ENCODE measurements at regions not wholly inside any gene's neighbourhood (a gene's known extent, or its start where the extent isn't known, plus 50 kb on each side); places are given as distances from the start of the nearest gene placed in this dataset.
"Not testable (repeated sequence)": the region's sequence is repeated elsewhere in the genome, so short reads cannot be mapped to it uniquely, and the experiment has no call there.

GRCh38 chr4:22573198-22573597 is 57.3 kb upstream of the ADGRA3 start:
- DNase-seq (ENCODE audit: low spot score): peak; percentile 9

GRCh38 chr4:22573641-22574040 is 57.8 kb upstream of the ADGRA3 start:
- no peak for DNase-seq (ENCODE audit: low spot score)

- no peak for DNase-seq (ENCODE audit: low spot score)
Measured at GRCh38 chr4:22574424-22574823, 58.6 kb upstream of the ADGRA3 start.

- no peak for DNase-seq (ENCODE audit: low spot score)
Measured at GRCh38 chr4:22574880-22575279, 59.0 kb upstream of the ADGRA3 start.

GRCh38 chr4:22587253-22587652 is 71.4 kb upstream of the ADGRA3 start:
- DNase-seq (ENCODE audit: low spot score): no peak

DNA sequence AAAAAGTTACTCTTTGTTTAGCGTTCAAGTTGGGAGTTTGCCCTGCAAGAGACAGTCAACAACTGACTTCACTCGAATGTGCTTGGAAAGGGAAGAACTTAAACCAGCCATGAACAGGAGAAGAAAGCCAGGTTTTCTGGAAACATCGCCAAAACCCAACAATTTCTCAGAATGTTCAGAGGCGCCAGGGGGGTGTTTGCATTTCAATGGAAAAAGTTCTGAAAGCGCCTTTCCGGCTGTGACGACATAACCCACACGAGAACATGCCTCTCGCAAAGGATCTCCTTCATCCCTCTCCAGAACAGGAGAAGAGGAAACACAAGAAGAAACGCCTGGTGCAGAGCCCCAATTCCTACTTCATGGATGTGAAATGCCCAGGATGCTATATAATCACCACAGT is 78.1 kb upstream of the ADGRA3 start:
- DNase-seq (ENCODE audit: low spot score): no peak

DNA sequence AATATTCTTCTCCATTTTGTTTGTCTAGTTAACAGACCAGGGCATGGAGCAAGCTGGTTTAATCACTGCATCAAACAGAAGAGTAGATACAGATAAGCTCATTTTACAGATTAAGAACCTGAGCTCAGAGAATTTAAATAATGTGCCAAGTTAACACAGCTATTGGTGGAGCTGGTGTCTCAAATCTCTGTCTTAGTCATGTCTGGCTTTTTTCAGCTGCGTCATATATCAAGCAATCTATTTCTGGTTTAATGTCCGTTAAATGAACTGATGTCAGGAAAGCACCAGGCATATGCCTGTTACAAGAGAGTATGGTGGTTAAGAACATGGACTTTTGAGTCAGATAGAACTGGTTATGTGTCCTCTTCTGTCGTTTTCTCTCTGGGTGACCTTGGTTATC is 79.8 kb upstream of the ADGRA3 start:
- DNase-seq (ENCODE audit: low spot score): peak; percentile 3

GRCh38 chr4:22596409-22596808 is 80.5 kb upstream of the ADGRA3 start:
- no peak for DNase-seq (ENCODE audit: low spot score)

DNA sequence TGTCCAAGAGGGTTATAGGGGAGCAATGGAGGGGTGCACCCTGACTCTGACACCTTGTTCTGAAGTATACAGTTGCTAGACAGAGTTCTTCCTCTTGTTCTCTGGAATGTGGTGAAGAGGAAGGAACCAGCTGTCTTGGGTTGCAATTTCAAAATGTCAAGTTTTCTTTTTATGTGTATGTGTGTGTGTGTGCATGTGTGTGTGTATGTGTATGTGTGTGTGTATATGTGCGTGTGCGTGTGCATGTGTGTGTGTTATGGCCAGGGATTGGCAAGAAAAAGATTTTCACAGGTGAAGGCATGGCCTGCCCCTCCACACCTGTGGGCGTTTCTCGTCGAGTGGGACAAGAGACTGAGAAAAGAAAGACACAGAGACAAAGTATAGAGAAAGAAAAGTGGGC is 81.6 kb upstream of the ADGRA3 start:
- DNase-seq (ENCODE audit: low spot score): no peak

DNA sequence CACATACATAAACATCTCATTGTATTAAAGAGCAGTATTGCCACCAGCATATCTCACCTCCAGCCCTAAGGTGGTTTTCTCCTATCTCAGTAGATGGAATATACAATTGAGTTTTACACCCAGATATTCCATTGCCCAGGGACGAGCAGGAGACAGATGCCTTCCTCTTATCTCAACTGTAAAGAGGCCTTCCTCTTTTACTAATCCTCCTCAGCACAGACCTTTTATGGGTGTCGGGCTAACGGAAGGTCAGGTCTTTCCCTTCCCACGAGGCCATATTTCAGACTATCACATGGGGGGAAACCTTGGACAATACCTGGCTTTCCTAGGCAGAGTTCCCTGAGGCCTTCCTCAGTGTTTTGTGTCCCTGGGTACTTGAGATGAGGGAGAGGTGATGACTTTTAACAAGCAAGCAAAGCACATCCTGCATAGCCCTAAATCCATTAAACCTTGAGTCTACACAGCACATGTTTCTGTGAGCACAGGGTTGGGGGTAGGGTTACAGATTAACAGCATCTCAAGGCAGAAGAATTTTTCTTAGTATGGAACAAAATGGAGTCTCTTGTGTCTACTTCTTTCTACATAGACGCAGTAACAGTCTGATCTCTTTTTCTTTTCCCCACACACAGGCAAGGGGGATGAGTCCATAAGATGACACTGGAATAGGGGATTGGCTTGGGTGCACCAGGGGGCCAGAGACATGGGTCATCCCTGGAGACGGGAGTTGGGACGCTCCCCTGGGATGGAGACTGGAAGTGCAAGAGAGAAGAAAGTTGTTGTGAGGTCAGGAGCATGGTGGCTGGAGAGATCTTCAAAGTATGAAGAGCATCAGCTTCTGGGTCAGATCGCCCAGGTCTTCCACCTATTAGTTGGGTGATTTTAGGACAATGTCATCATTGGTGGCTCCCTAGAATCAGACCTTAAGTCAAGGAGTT is 82.5 kb upstream of the ADGRA3 start:
- not testable (repeated sequence) for DNase-seq (ENCODE audit: low spot score)

DNA sequence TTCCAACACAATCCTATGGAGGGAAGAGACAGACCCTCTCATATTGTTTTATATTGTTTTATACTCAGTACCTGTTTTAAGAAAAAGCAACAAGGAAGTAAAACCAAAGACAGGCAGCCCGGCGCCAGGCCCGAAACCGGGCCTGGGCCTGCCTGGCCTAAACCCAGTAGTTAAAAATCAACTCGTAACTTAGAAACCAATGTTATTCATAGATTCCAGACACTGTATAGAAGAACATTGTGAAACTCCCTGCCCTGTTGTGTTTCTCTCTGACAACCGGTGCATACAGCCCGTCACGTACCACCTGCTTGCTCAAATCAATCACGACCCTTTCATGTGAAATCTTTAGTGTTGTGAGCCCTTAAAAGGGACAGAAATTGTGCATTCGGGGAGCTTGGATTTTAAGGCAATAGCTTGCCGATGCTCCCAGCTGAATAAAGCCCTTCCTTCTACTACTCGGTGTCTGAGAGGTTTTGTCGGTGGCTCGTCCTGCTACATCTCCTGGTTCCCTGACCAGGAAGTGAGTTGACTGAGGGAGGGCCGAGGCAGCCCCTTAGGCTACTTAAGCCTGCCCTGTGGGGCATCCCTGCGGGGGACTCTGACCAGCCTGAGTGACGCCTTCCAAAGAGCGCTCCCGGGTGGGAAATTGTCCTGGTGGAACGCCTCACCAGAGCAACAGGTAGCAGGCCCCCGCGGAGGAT is 83.5 kb upstream of the ADGRA3 start:
- not testable (repeated sequence) for DNase-seq (ENCODE audit: low spot score)

GRCh38 chr4:22599929-22600432 is 84.1 kb upstream of the ADGRA3 start:
- not testable (repeated sequence) for DNase-seq (ENCODE audit: low spot score)

DNA sequence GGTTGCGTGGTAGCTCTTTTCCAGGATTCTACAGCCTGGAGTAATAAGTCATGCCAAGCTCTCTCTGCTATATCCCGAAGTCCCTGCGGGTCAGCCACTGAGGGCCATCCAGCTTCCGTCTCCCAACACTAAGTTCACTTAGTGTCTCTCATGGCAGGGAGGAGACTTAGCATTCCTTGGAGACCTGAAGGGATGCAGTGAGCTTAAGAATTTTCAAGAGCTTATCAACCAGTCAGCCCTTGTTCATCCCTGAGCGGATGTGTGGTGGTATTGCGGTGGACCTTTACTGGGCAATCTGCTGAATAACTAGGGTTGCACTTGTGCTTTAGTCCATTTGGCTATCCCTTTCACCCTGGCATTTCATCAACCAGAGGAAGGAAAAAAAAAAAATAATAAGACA is 85.8 kb upstream of the ADGRA3 start:
- not testable (repeated sequence) for DNase-seq (ENCODE audit: low spot score)

- peak; percentile 51 for DNase-seq (ENCODE audit: low spot score)
Measured at GRCh38 chr4:22607382-22607781, 85.4 kb upstream of the GBA3 start.

- not testable (repeated sequence) for DNase-seq (ENCODE audit: low spot score)
Measured at GRCh38 chr4:22609951-22610525, 82.7 kb upstream of the GBA3 start.

DNA sequence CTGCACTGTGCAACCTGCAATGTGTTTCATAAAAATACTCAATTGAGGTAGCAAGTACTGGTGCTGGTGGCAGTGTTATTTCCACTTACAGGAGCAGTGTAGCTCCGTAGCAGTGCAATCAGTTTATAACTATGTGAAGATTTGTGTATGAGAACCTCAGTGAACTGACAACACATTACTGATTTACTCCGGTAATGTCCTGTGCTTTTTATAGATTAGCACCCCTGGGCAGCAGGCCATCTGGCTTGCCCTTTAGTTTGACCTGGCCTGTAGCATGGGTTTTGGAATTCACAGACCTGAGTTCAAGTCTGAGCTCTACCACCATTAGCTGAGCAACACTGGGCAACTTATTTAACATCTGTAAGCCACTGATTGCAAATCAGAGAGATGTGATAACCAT is 78.6 kb upstream of the GBA3 start:
- no peak for DNase-seq (ENCODE audit: low spot score)

GRCh38 chr4:22616516-22616915 is 76.2 kb upstream of the GBA3 start:
- no peak for DNase-seq (ENCODE audit: low spot score)

DNA sequence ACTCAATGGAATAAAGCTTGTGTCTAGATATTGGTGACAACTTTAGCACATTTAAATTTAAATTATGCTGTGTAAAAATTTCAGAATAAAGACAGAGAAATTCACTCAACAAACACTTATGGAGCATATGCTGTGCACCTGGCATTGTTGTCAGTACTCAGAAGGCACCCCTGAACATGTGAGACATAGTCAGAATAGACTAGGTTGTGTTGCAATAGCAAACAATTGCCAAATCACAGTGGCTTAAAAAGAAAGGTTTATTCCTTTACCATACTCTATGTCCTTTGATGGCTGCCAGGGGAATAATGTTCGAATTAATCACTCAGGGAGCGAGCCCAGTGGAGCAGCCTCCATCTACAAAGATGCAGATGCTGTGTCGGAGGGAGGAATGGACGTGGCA is 72.6 kb upstream of the GBA3 start:
- DNase-seq (ENCODE audit: low spot score): not testable (repeated sequence)

GRCh38 chr4:22621970-22622369 is 70.8 kb upstream of the GBA3 start:
- DNase-seq (ENCODE audit: low spot score): not testable (repeated sequence)

DNA sequence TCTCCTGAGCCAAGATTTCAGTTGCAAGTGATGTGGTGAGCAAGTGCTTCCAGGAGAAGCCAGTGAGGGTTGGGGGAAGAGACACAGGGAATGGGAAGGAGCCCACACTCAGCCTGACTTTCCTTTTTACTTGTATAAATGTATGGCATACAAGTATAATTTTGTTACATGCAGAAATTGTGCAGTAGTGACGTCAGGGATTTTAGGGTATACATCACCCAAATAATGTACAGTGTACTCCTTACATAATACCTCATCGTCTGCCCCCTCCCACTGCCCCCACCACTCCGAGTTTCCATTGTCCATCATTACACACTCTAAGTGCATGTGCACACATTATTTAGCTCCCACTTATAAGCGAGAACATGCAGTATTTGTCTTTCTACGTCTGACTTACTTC is 68.7 kb upstream of the GBA3 start:
- DNase-seq (ENCODE audit: low spot score): not testable (repeated sequence)

GRCh38 chr4:22625311-22625710 is 67.4 kb upstream of the GBA3 start:
- peak; percentile 16 for DNase-seq (ENCODE audit: low spot score)

- not testable (repeated sequence) for DNase-seq (ENCODE audit: low spot score)
Measured at GRCh38 chr4:22627851-22628250, 64.9 kb upstream of the GBA3 start.
